T-helper 1 cell (primary cell): ENCODE measurements at regions not wholly inside any gene's neighbourhood (a gene's known extent, or its start where the extent isn't known, plus 50 kb on each side); places are given as distances from the start of the nearest gene placed in this dataset.
A peak's percentile ranks its signal among the peaks of the same experiment; 100 is the strongest.

Source experiments
- DNase-seq, 5 donors: peaks; one replicate each; pipeline ENCODE4 v3.0.0-alpha.2; 2012 to 2020

DNA sequence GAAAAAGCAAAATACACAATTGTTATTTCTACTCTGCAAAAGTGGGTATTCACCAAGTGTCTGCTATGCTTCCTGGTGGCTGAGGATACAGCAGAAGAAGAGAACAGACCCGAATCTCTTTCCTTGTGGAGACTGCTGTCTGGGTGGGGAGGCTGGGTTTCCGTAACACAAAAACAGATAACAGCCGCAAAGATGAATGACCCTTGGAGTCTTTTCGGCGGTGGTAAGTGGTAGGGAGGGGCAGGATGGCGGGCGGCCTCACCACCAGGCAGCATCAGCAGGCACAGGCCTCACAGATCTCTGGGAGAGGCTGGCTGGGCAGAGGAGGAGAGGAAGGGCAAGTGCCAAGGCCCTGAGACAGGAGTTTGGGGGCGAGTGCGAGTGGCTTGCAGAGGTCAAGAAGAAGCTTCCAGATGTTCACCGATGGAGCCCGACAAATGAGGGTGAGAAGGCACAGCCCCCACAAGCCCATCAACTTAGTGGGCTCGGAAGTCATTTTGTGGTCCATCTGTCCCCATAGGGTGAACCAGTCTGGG lies 164.2 kb downstream of the RHOU start:
- no peak for DNase-seq

DNA sequence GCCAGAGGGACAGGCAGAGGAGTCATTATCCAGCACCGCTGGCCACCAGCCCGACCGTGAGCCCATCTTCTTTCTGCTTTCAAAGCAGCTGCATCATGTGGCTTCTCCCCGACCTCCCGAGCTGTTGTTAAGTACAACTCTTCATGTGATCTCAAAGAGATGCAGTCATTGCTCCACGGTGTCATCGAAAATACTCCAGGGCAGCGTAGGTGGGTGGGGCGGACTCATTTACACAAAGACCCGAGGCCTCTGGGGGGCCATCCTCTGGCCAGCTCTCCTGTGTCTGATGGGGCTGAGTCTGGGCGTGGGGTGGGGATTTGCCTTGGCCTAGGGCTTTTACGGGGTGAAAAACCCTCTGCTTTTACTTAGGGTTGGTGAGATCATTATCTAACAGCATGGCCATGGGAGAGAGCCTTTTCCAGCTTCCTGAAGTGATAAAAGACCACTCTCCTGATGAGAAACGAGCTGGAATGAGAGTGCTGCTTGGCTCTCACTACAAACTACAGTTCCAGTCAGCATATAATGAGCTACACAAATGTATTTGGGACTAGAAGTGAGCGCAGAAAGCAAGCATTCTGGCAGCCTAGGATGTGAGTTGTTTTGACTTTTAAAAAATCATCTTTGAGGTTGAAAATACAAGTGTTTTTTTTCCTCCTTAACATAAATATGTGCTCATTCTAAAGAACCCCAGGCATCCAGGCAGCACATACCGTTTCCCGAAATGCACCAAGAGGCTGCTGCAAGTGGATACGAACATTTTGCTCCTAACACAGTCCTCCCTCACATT lies 165.0 kb downstream of the RHOU start:
- no peak for DNase-seq

DNA sequence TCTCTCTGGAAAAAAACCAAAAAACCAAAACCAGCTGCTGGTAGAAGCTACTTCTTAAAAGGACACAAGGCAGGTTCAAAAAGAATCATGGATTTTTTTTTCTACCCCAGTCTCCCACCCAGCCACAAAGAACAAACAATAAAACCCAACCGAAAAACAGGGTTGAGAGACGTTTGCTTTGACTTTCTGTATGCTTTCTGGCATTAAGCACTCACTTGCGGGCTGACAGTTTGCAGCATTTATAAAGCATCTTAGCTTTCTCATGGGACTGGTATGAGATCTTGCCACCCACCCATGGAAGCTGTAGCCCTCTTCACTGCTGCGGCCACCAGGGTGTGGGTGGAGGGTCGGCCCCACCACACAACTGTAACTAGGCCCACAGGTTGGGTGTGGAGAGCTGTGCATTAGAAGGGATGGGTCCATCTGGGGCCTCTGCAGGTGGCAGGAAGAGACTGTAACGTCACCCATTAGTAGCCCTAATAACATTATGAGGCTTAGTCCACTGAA lies 165.7 kb downstream of the RHOU start:
- no peak for DNase-seq

DNA sequence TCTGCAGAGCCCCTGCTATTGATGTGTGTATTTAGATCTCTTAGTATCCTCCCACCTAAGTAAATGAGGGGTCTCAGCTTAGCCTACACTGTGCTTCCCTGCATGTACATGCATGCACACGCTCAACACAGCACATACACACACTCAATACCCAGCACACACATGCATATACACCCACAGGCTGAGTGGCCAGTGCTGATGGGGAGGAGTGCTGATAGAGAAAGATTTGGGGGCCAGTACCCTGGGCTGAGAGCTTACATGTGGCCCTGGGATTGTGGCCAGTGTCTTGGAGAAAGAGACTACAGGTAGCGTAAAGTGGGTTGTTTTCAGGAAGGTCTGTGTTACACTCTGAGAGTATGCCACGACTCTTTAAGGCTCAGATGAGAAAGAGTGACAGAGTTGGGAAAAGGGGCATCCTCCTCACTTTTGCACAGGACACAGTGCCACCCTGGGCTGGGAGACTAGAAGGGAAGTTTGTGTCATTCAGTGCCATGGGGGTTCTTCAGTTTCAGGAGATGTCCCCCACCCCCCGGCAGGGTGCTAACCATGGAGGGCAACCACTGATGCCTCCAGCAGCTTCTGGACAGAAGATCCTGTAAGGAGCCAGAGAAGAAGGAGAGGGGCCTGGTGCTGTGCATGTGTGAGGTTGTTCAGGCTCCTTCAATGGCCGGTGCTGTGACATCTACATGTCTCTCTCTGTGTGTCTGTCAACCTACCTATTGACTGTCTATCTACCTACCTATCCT lies 166.8 kb downstream of the RHOU start:
- DNase-seq, result no peak

DNA sequence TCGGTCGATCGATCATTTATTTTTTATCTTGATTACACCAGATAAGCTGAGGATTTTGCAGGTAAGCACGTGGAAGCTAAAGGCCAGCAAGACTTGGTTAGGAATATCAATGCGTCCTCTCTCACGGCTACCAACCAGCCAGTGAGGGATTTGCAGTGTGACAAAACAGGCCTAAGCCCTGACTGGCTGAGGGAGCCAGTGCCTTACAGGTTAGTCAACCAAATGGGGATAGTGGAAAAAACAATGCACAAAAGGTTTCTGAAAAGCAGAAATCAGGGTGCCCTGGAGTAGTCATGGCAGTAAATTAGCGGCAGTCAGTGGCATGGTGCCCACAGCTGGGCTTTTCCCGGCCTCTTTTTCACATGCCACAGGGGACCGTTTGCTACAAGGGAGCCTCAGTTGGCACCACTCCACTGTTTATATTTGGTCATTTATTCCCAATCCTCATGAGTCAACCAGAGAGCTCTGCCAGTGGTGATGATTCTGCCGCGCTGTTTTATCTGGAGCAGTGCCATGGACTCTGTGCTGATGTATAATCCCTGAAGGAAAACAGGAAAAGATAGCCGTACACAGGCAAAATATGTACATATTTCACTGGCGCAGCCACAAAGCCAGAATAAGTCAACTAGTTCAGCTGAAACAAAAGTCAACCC lies 167.6 kb downstream of the RHOU start:
- no peak for DNase-seq

DNA sequence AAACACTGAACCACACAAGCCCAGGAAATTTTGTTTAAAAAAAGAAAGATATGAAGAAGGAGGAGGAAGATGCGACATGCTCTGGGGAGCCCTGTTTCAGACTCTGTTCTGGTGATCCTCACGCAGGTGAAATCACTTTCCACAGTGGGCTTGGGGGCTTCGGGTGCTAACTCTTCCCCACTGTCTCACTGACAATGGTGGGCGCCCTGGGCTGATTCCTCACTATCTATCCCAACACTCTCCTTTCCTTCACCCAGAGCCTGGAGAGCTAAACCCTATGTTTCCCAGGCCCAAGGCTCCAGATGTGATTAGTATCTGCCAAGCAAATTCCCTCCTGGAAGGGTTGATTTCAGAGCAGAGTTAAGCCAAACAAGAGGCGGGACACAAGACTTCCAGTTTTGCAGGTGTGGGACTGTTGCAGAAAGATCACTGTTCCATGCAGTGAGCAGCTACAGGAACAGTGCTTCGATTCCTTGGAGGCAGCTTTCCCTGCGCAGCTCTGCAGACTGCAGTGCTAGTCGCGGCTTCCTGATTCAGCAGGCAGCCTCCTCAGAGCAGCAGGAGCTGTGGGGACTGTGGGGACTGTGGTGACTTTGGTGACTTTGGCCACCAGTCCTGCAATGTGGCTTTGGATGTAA lies 168.3 kb downstream of the RHOU start:
- DNase-seq, result no peak

DNA sequence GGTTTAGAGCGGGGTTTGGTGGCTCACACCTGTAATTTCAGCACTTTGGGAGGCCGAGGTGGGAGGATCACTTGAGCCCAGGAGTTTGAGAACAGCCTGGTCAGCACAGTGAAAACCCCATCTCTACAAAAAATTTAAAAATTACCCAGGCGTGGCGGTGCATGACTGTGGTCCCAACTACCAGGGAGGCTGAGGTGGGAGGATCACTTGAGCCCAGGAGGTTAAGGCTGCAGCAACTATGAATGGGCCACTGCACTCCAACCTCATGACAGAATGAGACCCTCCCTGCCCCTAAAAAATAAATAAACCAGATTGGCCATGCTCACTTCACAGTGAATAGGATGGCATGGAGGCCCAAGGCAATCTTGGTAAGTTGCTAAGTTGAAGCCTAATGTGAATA lies 168.9 kb downstream of the RHOU start:
- no peak for DNase-seq

DNA sequence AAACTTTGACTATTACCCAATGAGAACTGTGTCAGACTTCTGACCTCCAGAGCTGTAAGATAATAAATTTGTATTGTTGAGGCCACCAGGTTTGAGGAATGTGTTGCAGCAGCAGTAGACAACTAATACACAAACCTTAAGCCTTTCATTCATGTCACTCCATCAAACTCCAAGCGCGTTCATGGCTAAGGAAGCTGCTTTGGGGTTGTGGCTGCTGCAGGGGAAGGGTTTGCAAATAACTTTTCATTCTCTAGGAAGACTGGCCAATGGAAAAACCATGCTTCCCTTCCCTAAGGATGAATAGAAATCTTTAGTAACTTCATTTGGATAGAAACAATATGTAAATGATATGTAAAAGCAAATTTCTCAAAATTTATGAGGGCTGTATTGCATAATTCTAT lies 170.4 kb downstream of the RHOU start:
- no peak for DNase-seq

DNA sequence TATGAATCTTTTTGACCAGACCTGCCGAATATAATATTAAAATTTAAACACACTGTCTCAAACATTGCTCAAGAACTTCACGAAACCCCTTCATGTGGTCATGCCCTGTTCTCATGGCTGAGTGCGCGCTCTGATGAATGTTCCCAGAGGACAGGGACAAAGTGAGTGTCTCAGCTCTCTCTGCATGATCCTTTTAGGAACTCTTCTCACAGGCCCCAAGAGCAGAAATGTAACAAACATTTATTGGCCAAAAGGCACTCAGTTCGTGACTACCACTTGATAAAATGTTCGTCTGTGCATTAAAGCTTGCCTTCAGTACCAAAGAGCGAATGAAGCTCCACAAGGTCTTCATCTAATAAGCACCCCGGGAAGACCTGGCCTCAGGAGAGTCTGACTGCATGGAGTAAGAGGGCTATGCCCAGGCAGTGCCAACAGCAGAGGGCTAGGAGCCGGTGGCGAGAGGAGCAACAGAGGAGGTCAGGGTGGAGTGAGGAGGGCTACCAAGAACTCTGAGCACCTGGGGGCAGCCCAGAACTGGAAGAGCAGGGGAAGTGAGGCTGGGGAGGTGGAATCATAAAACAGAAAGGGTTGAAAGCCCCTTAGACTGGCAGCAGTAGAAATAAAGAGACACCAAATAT lies 171.1 kb downstream of the RHOU start:
- no peak for DNase-seq

DNA sequence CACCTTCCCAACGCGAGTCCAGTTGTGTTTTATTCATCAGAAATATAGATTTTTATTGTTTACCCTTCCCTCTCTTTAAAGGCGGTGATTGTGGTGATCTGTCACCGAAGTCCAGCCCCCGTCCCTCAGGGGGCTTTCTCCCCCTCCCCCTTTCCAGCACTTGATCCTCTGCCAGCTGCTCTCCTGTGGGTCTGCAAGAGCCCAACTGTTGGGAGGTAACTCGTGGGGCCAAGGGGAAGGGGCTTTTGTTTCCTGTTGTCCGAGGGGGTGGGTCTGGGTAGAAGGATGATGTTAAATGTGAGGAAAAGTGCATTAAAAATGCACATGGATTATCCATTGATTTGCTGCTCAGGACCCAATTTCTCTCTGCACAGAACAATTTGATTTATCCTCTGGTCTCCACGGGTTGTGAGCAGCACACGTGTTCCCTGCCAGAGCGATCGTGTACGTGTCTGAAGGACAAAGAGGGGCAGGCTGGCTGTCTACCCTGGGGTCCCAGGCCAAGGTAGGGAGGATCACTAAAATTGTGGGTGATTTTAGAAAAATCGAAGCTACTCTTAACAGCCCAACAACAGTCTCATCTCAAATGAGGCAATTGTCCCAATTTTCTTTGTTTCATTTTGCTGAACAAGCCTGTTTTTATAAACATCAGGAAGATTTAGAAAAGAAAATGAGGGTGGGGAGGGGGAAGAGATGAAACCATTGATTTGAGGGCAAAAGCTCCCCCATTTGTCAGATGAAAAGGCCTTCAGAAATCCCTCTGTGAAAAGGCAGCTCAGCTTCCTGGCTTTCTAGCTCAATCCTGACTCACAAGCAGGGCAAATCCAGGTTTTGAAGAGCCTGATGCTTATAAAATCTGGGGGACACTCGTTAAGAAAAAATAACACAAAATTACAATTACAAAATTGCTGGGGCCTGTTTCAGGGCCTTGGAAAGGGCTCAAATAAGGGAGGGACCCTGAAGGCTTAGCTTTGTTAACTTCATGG lies 176.2 kb downstream of the RHOU start:
- no peak for DNase-seq

DNA sequence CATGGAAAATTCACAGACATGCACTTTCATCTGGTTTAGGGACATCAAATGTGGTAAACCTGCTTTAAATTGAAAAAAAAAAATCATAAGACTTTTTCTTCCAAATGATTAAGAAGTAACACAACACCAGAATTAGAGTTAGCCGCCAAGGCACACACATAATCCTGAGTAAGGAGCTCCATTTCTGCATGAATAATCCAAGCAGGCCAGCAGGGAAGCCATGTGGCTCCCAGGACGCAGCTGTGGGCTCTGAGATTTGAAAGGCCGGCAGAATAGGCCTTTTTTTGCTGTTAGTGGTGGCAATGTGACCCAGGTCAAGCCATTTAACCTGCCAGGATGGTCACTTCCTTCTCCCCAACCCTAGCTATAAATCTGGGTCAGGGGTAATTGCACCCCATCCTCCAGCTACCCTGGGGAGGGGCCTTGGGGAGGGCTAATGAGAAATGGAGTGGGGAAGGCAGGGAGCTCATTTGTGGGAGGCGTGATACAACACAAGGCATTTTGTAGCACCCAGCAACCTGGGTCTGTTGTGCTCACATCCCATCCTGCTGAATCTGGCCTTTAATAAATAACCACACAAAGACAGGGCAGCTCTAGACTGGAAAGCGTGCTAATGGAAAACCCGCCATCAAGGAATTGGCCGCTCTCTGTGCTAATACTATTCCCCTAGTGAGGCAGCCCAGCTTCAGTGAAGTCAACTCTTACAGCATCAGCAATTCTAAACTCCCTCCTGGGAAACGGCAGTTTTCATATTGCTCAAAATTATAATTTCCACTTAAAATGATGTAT lies 178.5 kb downstream of the RHOU start:
- no peak for DNase-seq

DNA sequence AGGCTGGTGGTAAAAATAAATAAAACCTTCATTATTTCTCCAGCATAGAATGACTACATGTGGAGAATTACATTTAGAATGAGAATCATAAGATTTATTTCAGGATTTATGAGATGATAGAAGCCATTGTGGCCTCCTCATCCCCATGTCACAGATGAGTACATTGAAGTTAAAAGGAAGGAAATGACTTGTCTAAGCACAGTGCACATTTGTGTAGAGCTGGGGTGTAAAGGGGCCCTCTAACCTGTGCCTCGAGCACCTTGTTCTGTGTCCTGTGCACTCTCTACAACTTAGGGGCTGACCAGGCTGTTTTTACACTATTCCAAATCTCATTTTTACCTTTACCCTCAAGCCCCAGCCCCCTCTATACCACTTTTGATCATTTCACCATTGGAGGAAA lies 179.4 kb downstream of the RHOU start:
- DNase-seq, result no peak

DNA sequence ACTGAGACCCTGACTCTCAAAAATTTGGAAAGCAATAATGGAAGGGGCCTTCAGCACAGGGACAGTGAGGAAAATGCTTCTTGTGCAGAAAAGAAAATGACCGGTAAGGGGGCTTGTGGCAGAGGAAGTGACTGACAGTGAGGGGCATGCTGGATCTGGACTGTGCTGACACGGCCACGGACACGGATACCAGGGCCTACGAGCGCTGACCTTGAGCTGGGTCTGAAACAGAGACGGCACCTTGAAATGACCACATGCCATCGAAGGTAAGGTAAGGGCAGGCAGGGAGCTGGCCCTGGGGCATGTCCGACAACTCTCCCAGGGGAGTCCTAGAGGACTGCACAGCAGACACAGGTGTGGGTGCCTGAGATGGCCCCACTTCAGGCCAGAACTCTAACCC lies 182.1 kb downstream of the RHOU start:
- no peak for DNase-seq

DNA sequence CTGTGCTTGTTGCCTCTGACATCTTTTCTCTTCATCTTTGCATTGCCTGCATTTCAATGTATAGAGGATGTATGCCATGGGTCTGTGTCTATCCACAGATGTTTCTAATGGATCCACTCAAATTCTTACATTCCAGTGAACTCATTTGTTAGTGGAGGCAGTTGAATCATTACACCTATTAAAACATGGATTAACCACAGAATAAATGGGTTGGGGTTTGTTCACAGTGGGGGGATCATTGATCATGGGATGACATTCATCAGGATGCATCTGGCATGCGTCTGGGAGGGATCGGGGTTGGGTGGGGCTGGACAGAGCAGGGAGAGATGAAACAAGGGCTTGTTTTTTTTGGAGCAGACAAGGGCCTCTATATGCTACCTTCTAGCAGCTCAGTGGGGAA lies 182.5 kb downstream of the RHOU start:
- DNase-seq, result no peak

DNA sequence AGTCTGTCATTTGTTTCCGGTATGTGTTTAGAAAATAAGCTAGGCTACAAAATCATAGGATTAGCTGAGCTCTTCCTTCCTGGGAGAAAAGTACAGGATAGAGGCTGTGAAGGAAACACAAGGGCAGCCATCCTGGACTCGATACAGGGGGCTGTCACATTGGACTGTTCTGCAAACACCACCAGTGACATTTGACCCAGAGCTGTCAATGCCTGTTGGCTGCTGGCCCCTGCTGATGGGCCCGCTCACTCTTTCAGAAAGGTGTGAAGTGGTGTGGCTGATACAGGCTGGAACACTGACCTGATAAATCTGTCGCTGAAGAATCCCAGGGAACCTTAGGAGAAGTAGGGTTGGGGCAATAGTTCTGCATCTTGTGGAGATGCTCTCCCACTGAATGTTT lies 183.1 kb downstream of the RHOU start:
- no peak for DNase-seq

DNA sequence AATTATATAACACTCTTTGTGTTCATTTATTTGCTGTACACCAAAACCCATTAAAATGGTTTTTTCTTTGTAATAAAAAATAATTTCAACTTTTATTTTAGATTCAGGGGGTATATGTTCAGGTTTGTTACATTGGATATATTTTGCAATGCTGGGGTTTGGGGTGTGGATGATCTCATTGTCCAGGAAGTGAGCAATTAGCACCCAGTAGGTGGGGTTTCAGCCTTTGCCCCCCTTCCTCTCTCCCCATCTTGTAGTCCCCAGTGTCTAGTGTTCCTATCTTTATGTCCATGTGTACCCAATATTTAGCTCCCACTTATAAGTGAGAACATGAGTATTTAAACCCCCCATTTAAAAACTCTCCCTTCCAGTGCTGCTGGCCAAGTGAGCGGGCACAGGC lies 184.6 kb downstream of the RHOU start:
- DNase-seq, result no peak

DNA sequence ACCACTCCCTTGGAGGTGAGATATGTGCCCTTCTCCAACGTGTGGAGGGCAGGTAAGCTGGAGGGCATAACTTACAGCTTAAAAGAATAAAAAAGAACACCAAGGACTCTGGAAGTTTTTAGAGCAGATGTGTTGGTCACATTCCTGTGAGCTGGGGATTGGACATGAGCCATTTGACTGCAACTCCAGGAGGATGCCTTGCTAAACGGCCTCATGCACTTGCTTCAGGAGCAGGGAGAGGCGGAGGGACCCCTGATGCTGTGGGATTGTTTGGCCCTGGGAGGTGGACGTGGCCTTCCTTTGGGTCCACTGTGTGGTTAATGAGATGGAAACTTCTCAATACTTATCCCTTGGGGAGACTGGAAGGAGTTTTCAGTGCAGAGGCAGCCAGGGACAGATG lies 185.6 kb downstream of the RHOU start:
- DNase-seq, result no peak

DNA sequence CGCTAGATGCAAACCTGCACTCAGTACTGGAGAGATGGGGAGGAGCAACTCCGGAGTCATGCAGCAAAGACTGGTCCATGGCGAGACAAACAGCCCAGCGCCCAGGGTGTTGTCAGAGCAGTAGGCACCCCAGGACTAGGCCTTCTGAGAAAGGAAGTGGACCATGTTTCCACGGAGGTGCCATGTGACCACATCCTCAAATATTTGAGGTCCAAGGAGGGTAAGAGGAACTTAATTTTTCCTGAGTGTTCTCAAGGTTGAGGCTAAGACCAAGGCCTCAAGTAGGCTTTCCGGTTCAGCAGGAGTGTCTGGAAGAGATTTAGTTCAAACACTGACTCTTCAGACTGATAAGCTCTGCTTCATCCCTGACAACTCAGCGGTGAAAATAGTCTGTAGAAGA lies 186.2 kb downstream of the RHOU start:
- peak in 1 of 5 donors; percentile 15 for DNase-seq

DNA sequence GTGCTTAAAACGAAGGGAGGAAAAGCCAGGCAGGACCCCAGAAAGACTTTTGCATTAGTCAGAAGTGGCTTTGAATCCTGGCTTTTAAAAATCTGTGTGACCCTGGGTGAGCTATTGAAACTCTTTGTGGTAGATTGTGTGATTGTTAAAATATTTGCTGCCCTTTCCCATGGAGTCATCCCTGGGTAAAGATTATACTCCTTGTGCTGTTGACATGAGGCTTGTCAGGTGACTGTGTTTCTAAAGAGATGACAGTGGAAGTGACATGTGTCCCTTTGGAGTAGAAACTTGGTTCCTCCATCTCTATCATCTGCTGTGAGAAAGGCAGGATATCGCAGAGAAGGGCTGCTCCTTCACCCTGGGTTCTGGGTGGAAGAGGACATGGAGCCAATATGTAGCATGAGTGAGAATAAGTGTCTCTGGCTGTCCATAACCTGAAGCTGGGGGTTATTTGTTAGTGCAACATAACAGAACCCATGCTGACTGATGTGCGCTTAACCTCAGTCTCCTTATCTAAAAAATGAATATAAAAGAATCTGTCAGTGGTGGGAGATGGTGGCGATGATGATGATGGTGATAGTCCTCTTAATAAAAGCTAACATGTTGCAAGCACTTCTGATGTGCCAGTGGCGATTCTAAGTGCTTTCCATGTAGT lies 187.6 kb downstream of the RHOU start:
- DNase-seq, result no peak
